NCI-H748 (cell line): ENCODE measurements at regions not wholly inside any gene's neighbourhood (a gene's known extent, or its start where the extent isn't known, plus 50 kb on each side); places are given as distances from the start of the nearest gene placed in this dataset.

Source experiments
- DNase-seq: peaks from one replicate; lab custom pipeline; 2025; ENCODE audit not compliant: unreplicated experiment; lab: John Stamatoyannopoulos, UW

GRCh38 chr5:86875539-86875938 lies 257.8 kb downstream of the COX7C start:
- DNase-seq: no peak

- peak; percentile 74 for DNase-seq
Measured at GRCh38 chr5:86878250-86878649, 260.5 kb downstream of the COX7C start.

- no peak for DNase-seq
Measured at GRCh38 chr5:86879086-86879485, 261.3 kb downstream of the COX7C start.

GRCh38 chr5:86880344-86880743 lies 262.6 kb downstream of the COX7C start:
- DNase-seq: no peak

GRCh38 chr5:86880785-86881492 lies 263.2 kb downstream of the COX7C start:
- peak; percentile 84 for DNase-seq

- no peak for DNase-seq
Measured at GRCh38 chr5:86881493-86882090, 263.9 kb downstream of the COX7C start.

- no peak for DNase-seq
Measured at GRCh38 chr5:86884608-86885007, 266.9 kb downstream of the COX7C start.

- no peak for DNase-seq
Measured at GRCh38 chr5:86885011-86885410, 267.3 kb downstream of the COX7C start.

- no peak for DNase-seq
Measured at GRCh38 chr5:86885489-86886230, 267.9 kb downstream of the COX7C start.

- no peak for DNase-seq
Measured at GRCh38 chr5:86890375-86890774, 272.6 kb downstream of the COX7C start.

- DNase-seq: no peak
Measured at GRCh38 chr5:86894056-86894455, 276.3 kb downstream of the COX7C start.

GRCh38 chr5:86896916-86897315 lies 279.2 kb downstream of the COX7C start:
- peak; percentile 15 for DNase-seq

- no peak for DNase-seq
Measured at GRCh38 chr5:86909418-86910295, 291.9 kb downstream of the COX7C start.

- no peak for DNase-seq
Measured at GRCh38 chr5:86917117-86917579, 299.4 kb downstream of the COX7C start.

GRCh38 chr5:86918246-86918645 lies 300.5 kb downstream of the COX7C start:
- DNase-seq: no peak

GRCh38 chr5:86926033-86926432 lies 308.3 kb downstream of the COX7C start:
- DNase-seq: no peak

GRCh38 chr5:86929123-86929766 lies 311.5 kb downstream of the COX7C start:
- DNase-seq: no peak

- DNase-seq: no peak
Measured at GRCh38 chr5:86951761-86952160, 315.9 kb upstream of the RASA1 start.

- DNase-seq: no peak
Measured at GRCh38 chr5:86964889-86965288, 302.8 kb upstream of the RASA1 start.

GRCh38 chr5:86968301-86968753 lies 299.4 kb upstream of the RASA1 start:
- peak; percentile 61 for DNase-seq
